Amniotic stem cell (primary cell): ENCODE measurements at regions not wholly inside any gene's neighbourhood (a gene's known extent, or its start where the extent isn't known, plus 50 kb on each side); places are given as distances from the start of the nearest gene placed in this dataset.
"Not testable (repeated sequence)": the region's sequence is repeated elsewhere in the genome, so short reads cannot be mapped to it uniquely, and the experiment has no call there.

Experiments
- DNase-seq: peaks from one replicate; lab custom pipeline; 2025; lab: John Stamatoyannopoulos, UW

GRCh38 chr2:136324966-136325365 lies 207.0 kb upstream of the CXCR4 start:
- no peak for DNase-seq

GRCh38 chr2:136323935-136324334 lies 206.0 kb upstream of the CXCR4 start:
- DNase-seq, result no peak

GRCh38 chr2:136323195-136323594 lies 205.2 kb upstream of the CXCR4 start:
- no peak for DNase-seq

GRCh38 chr2:136322428-136322827 lies 204.5 kb upstream of the CXCR4 start:
- no peak for DNase-seq

GRCh38 chr2:136319651-136320050 lies 201.7 kb upstream of the CXCR4 start:
- DNase-seq, result no peak

GRCh38 chr2:136319237-136319636 lies 201.3 kb upstream of the CXCR4 start:
- no peak for DNase-seq

- DNase-seq, result no peak
Observed at GRCh38 chr2:136314240-136314639, 196.3 kb upstream of the CXCR4 start.

GRCh38 chr2:136312568-136312967 lies 194.6 kb upstream of the CXCR4 start:
- not testable (repeated sequence) for DNase-seq

GRCh38 chr2:136310797-136311603 lies 193.1 kb upstream of the CXCR4 start:
- DNase-seq, result no peak

GRCh38 chr2:136310005-136310495 lies 192.1 kb upstream of the CXCR4 start:
- no peak for DNase-seq

GRCh38 chr2:136308611-136309010 lies 190.7 kb upstream of the CXCR4 start:
- no peak for DNase-seq

- DNase-seq, result no peak
Observed at GRCh38 chr2:136306836-136307235, 188.9 kb upstream of the CXCR4 start.

- no peak for DNase-seq
Observed at GRCh38 chr2:136305517-136306192, 187.7 kb upstream of the CXCR4 start.

GRCh38 chr2:136301006-136301405 lies 183.1 kb upstream of the CXCR4 start:
- DNase-seq, result no peak

- DNase-seq, result no peak
Observed at GRCh38 chr2:136298631-136299030, 180.7 kb upstream of the CXCR4 start.

- no peak for DNase-seq
Observed at GRCh38 chr2:136297994-136298393, 180.0 kb upstream of the CXCR4 start.

- DNase-seq, result no peak
Observed at GRCh38 chr2:136297312-136297711, 179.4 kb upstream of the CXCR4 start.

- no peak for DNase-seq
Observed at GRCh38 chr2:136295168-136295567, 177.2 kb upstream of the CXCR4 start.

GRCh38 chr2:136291871-136292270 lies 173.9 kb upstream of the CXCR4 start:
- no peak for DNase-seq

- DNase-seq, result no peak
Observed at GRCh38 chr2:136290326-136290725, 172.4 kb upstream of the CXCR4 start.

GRCh38 chr2:136288249-136288648 lies 170.3 kb upstream of the CXCR4 start:
- no peak for DNase-seq

GRCh38 chr2:136286423-136286822 lies 168.5 kb upstream of the CXCR4 start:
- DNase-seq, result no peak
